ENCODE measurements at regions not wholly inside any gene's neighbourhood (a gene's known extent, or its start where the extent isn't known, plus 50 kb on each side); places are given as distances from the start of the nearest gene placed in this dataset.
A peak's percentile ranks its signal among the peaks of the same experiment; 100 is the strongest.

- peak overlapping the region; percentile 17 for H3K4me2 ChIP-seq
Observed at GRCh38 chr14:61927060-61927459, 164.8 kb downstream of the SNAPC1 start.

GRCh38 chr14:61927520-61927919, 165.3 kb downstream of the SNAPC1 start:
- DNase-seq (ENCODE audit: low spot score) = peak; percentile 40
- Histone ChIP-seq H2AFZ (peak overlapping the region; percentile 7), H3K4me3 (no peak overlapping the region), H3K27me3 (no peaks in the 10 kb centered on the region), H3K27ac (peak overlapping the region; percentile 55), H3K79me2 (no peaks in the 10 kb centered on the region), H3K4me1 (ENCODE audit: insufficient read depth) (peaks cover 29% of the 10 kb centered on the region), H3K9me3 (ENCODE audit: low read depth) (no peaks in the 10 kb centered on the region), H3K36me3 (replicated peaks; ENCODE audit: insufficient read depth, low read depth) (no peaks in the 10 kb centered on the region), H3K9me2 (replicated peaks; ENCODE audit: insufficient read depth) (no peaks in the 10 kb centered on the region), H3K4me2 (peak overlapping the region; percentile 33), H4K20me1 (ENCODE audit: insufficient read depth, poor library complexity, severe bottlenecking) (no peaks in the 10 kb centered on the region)
- WGBS (ENCODE audit: low lambda C conversion rate, missing lambda C conversion rate) = 35% methylated on average over 2 of the region's 2 CpGs
- TF ChIP-seq EZH2 (IDR thresholded peaks at IDR 0.05; ENCODE audit: borderline replicate concordance) (no peak), EZH2phosphoT487 (IDR thresholded peaks at IDR 0.05; ENCODE audit: low read depth, severe bottlenecking, unreplicated experiment) (no peak), CTCF (IDR thresholded peaks at IDR 0.05; ENCODE audit: poor library complexity) (no peak)

More at GRCh38 chr14:61927060-61927459, 164.8 kb downstream of the SNAPC1 start:
- 29% methylated on average over 1 of the region's 1 CpG for WGBS (ENCODE audit: low lambda C conversion rate, missing lambda C conversion rate)
- Histone ChIP-seq H3K27ac (no peak overlapping the region), H3K27me3 (no peaks in the 10 kb centered on the region), H3K79me2 (no peaks in the 10 kb centered on the region), H4K20me1 (ENCODE audit: insufficient read depth, poor library complexity, severe bottlenecking) (no peaks in the 10 kb centered on the region), H3K9me2 (replicated peaks; ENCODE audit: insufficient read depth) (no peaks in the 10 kb centered on the region), H3K36me3 (replicated peaks; ENCODE audit: insufficient read depth, low read depth) (no peaks in the 10 kb centered on the region), H3K4me1 (ENCODE audit: insufficient read depth) (peaks cover 29% of the 10 kb centered on the region), H3K9me3 (ENCODE audit: low read depth) (no peaks in the 10 kb centered on the region), H2AFZ (no peak overlapping the region), H3K4me3 (no peak overlapping the region)
- TF ChIP-seq EZH2 (IDR thresholded peaks at IDR 0.05; ENCODE audit: borderline replicate concordance) (no peak), EZH2phosphoT487 (IDR thresholded peaks at IDR 0.05; ENCODE audit: low read depth, severe bottlenecking, unreplicated experiment) (no peak), CTCF (IDR thresholded peaks at IDR 0.05; ENCODE audit: poor library complexity) (no peak)
- no peak for DNase-seq (ENCODE audit: low spot score)

GRCh38 chr14:61928300-61928699, 166.1 kb downstream of the SNAPC1 start:
- Histone ChIP-seq H4K20me1 (ENCODE audit: insufficient read depth, poor library complexity, severe bottlenecking) (no peaks in the 10 kb centered on the region), H3K4me3 (no peak overlapping the region), H3K9me3 (ENCODE audit: low read depth) (no peaks in the 10 kb centered on the region), H3K27ac (peak overlapping the region; percentile 55), H3K4me2 (peak overlapping the region; percentile 33), H3K27me3 (no peaks in the 10 kb centered on the region), H3K36me3 (replicated peaks; ENCODE audit: insufficient read depth, low read depth) (no peaks in the 10 kb centered on the region), H3K79me2 (no peaks in the 10 kb centered on the region), H3K9me2 (replicated peaks; ENCODE audit: insufficient read depth) (no peaks in the 10 kb centered on the region), H3K4me1 (ENCODE audit: insufficient read depth) (peaks cover 29% of the 10 kb centered on the region), H2AFZ (no peak overlapping the region)
- no peak for DNase-seq (ENCODE audit: low spot score)
- no peak for TF ChIP-seq CTCF (IDR thresholded peaks at IDR 0.05; ENCODE audit: poor library complexity)
- TF ChIP-seq EZH2phosphoT487 (IDR thresholded peaks at IDR 0.05; ENCODE audit: low read depth, severe bottlenecking, unreplicated experiment) = no peak
- no peak for TF ChIP-seq EZH2 (IDR thresholded peaks at IDR 0.05; ENCODE audit: borderline replicate concordance)

- H3K9me2 ChIP-seq (replicated peaks; ENCODE audit: insufficient read depth) = no peaks in the 10 kb centered on the region
- H3K27me3 ChIP-seq = no peaks in the 10 kb centered on the region
- peaks cover 29% of the 10 kb centered on the region for H3K4me1 ChIP-seq (ENCODE audit: insufficient read depth)
- peak overlapping the region; percentile 28 for H3K4me2 ChIP-seq
- H3K9me3 ChIP-seq (ENCODE audit: low read depth) = no peaks in the 10 kb centered on the region
- no peaks in the 10 kb centered on the region for H4K20me1 ChIP-seq (ENCODE audit: insufficient read depth, poor library complexity, severe bottlenecking)
- TF ChIP-seq EZH2phosphoT487 (IDR thresholded peaks at IDR 0.05; ENCODE audit: low read depth, severe bottlenecking, unreplicated experiment) (no peak), CTCF (IDR thresholded peaks at IDR 0.05; ENCODE audit: poor library complexity) (no peak), EZH2 (IDR thresholded peaks at IDR 0.05; ENCODE audit: borderline replicate concordance) (no peak)
- no peak overlapping the region for H2AFZ ChIP-seq
- no peak for DNase-seq (ENCODE audit: low spot score)
- no peak overlapping the region for H3K4me3 ChIP-seq
- no peaks in the 10 kb centered on the region for H3K36me3 ChIP-seq (replicated peaks; ENCODE audit: insufficient read depth, low read depth)
- peak overlapping the region; percentile 55 for H3K27ac ChIP-seq
- no peaks in the 10 kb centered on the region for H3K79me2 ChIP-seq
- 72% methylated on average over 4 of the region's 4 CpGs for WGBS (ENCODE audit: low lambda C conversion rate, missing lambda C conversion rate)
Observed at GRCh38 chr14:61928701-61929100, 166.5 kb downstream of the SNAPC1 start.

All from hepatocyte (in vitro differentiated cells).